Panc1 (cell line): ENCODE measurements at regions not wholly inside any gene's neighbourhood (a gene's known extent, or its start where the extent isn't known, plus 50 kb on each side); places are given as distances from the start of the nearest gene placed in this dataset.
"Not testable (repeated sequence)": the region's sequence is repeated elsewhere in the genome, so short reads cannot be mapped to it uniquely, and the experiment has no call there.

ENCODE experiments used
- ATAC-seq: fragments of 200-7000 bp; cut with Tn5 transposase; 2 replicates; pipeline ENCODE4 v1.9.1; 2020; ENCODE audit warnings: mild to moderate bottlenecking, moderate library complexity
- BruUV-seq: library from RNA; stranded (reverse); fragments of 400-500 nt; replicated peaks from 2 replicates; lab custom pipeline; 2021; lab: Mats Ljungman, UMichigan
- CTCF ChIA-PET: fragments of 300-600 bp; sonication (Branson Sonifier 250); formaldehyde crosslinking; loops from one replicate; lab custom pipeline; 2022; ENCODE audit warnings: antibody characterized with exemption; lab: Charles Lee
- POLR2A ChIA-PET: fragments of 300-600 bp; sonication (Branson Sonifier 250); formaldehyde crosslinking; loops from one replicate; lab custom pipeline; 2022; ENCODE audit warnings: antibody characterized with exemption; lab: Charles Lee
- DNase-seq: peaks from one replicate; pipeline ENCODE4 v3.0.0-alpha.2; 2010; ENCODE audit warnings: low read depth, low spot score
- H3K27ac ChIP-seq: 2 replicates; pipeline ENCODE4 v1.5.1; 2011; ENCODE audit warnings: mild to moderate bottlenecking, low read length, inconsistent platforms
- H3K27me3 ChIP-seq: fragments of 200-500 bp; sonication (Bioruptor generic); 2 replicates; pipeline ENCODE4 v1.6.0; 2014; ENCODE audit warnings: low read length, inconsistent platforms; ENCODE audit not compliant: control insufficient read depth, insufficient read depth
- H3K36me3 ChIP-seq: fragments of 200-500 bp; sonication (Bioruptor generic); 2 replicates; pipeline ENCODE4 v1.5.1; 2014; ENCODE audit warnings: inconsistent platforms, mild to moderate bottlenecking, low read length, moderate library complexity; ENCODE audit not compliant: control insufficient read depth, insufficient read depth
- H3K4me1 ChIP-seq: 2 replicates; pipeline ENCODE4 v1.5.1; 2011; ENCODE audit warnings: inconsistent platforms, mild to moderate bottlenecking, low read length, moderate library complexity; ENCODE audit not compliant: control insufficient read depth, insufficient read depth
- H3K4me3 ChIP-seq, 2 experiments: 2 replicates each; pipeline ENCODE4 v1.5.1; 2011 to 2012; ENCODE audit warnings: low read depth in 2 of 2, low read length in 2 of 2, mild to moderate bottlenecking in 2 of 2, inconsistent platforms in 1 of 2, moderate library complexity in 1 of 2
- H3K9me3 ChIP-seq: fragments of 200-500 bp; sonication (Bioruptor generic); 2 replicates; pipeline ENCODE4 v1.5.1; 2014; ENCODE audit warnings: low read depth, mild to moderate bottlenecking, inconsistent platforms, low read length, moderate library complexity; ENCODE audit not compliant: control insufficient read depth, insufficient read depth
- POLR2AphosphoS5 ChIP-seq: IDR thresholded peaks from 2 replicates; pipeline ENCODE4 v1.6.1; 2012; ENCODE audit warnings: mild to moderate bottlenecking, low read depth, low read length, moderate library complexity
- SIN3A ChIP-seq: IDR thresholded peaks from 2 replicates; pipeline ENCODE4 v1.6.1; 2012; ENCODE audit warnings: low read depth, mild to moderate bottlenecking, low read length, moderate library complexity, borderline replicate concordance; ENCODE audit not compliant: insufficient read depth
- TCF7L2 ChIP-seq: IDR thresholded peaks from 2 replicates; pipeline ENCODE4 v1.6.1; 2011; ENCODE audit warnings: mild to moderate bottlenecking, low read depth, low read length, inconsistent platforms
- in situ Hi-C: cut with HindIII; loops from 2 replicates; pipeline ENCODE4 v1.10.0; 2016; ENCODE audit warnings: low sequenced_read_pairs, low pct_unique_long_range_greater_than_20kb
- intact Hi-C: fragments of 100-400 bp; cut with micrococcal nuclease; formaldehyde crosslinking; loops from one replicate; pipeline ENCODE4 v1.10.0; 2022; ENCODE audit not compliant: unreplicated experiment
- TF ChIP-seq, protein P1 (sequence below): fragments of 450-650 bp; IDR thresholded peaks from 2 replicates; pipeline ENCODE4 v1.5.1; 2017; ENCODE audit warnings: mild to moderate bottlenecking
- TF ChIP-seq, protein P2 (sequence below), 2 experiments: IDR thresholded peaks; 2 replicates each; pipeline ENCODE4 v1.6.1; 2011 to 2012; ENCODE audit warnings: low read depth in 2 of 2, control low read depth in 1 of 2, low read length in 1 of 2, mild to moderate bottlenecking in 1 of 2, moderate library complexity in 1 of 2; ENCODE audit not compliant: insufficient read depth in 1 of 2

DNA sequence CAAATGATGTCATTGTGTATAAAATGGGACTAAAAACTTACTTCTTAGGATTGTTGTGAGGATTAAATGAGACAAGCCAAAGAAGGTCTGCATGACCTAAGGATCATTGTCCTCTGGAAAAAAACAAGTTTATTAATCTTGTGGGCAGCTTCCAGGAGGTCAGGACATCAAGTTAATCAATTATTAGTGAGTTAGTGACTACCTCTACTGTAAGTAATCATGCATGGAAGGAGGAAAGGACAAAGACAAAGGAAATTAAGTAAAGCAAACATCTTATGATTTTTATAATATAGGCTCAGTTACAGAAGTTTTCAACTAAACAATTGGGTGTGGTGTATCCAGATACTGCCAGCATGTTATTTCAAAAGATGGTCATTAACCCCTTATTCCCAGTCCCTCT, 129.3 kb upstream of the TUT7 start:
- no peaks in the 10 kb centered on the region for H3K36me3 ChIP-seq
- no peak for DNase-seq
- H3K27me3 ChIP-seq: no peaks in the 10 kb centered on the region
- no peaks in the 10 kb centered on the region for H3K4me1 ChIP-seq
- in situ Hi-C loops: no loop called here
- TF ChIP-seq SIN3A (no peak), TCF7L2 (no peak), POLR2AphosphoS5 (no peak)
- TF ChIP-seq, protein P1, sequence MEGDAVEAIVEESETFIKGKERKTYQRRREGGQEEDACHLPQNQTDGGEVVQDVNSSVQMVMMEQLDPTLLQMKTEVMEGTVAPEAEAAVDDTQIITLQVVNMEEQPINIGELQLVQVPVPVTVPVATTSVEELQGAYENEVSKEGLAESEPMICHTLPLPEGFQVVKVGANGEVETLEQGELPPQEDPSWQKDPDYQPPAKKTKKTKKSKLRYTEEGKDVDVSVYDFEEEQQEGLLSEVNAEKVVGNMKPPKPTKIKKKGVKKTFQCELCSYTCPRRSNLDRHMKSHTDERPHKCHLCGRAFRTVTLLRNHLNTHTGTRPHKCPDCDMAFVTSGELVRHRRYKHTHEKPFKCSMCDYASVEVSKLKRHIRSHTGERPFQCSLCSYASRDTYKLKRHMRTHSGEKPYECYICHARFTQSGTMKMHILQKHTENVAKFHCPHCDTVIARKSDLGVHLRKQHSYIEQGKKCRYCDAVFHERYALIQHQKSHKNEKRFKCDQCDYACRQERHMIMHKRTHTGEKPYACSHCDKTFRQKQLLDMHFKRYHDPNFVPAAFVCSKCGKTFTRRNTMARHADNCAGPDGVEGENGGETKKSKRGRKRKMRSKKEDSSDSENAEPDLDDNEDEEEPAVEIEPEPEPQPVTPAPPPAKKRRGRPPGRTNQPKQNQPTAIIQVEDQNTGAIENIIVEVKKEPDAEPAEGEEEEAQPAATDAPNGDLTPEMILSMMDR: no peak
- TF ChIP-seq, protein P2, sequence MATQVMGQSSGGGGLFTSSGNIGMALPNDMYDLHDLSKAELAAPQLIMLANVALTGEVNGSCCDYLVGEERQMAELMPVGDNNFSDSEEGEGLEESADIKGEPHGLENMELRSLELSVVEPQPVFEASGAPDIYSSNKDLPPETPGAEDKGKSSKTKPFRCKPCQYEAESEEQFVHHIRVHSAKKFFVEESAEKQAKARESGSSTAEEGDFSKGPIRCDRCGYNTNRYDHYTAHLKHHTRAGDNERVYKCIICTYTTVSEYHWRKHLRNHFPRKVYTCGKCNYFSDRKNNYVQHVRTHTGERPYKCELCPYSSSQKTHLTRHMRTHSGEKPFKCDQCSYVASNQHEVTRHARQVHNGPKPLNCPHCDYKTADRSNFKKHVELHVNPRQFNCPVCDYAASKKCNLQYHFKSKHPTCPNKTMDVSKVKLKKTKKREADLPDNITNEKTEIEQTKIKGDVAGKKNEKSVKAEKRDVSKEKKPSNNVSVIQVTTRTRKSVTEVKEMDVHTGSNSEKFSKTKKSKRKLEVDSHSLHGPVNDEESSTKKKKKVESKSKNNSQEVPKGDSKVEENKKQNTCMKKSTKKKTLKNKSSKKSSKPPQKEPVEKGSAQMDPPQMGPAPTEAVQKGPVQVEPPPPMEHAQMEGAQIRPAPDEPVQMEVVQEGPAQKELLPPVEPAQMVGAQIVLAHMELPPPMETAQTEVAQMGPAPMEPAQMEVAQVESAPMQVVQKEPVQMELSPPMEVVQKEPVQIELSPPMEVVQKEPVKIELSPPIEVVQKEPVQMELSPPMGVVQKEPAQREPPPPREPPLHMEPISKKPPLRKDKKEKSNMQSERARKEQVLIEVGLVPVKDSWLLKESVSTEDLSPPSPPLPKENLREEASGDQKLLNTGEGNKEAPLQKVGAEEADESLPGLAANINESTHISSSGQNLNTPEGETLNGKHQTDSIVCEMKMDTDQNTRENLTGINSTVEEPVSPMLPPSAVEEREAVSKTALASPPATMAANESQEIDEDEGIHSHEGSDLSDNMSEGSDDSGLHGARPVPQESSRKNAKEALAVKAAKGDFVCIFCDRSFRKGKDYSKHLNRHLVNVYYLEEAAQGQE (IDR thresholded peaks at IDR 0.05; ENCODE audit: insufficient read depth in 1 of 2, low read depth in 2 of 2, low read length in 1 of 2): no peak
- H3K9me3 ChIP-seq: no peaks in the 10 kb centered on the region
- H3K27ac ChIP-seq: no peak overlapping the region
- BruUV-seq: no TSS peak
- ATAC-seq: no peak
- H3K4me3 ChIP-seq: no peak overlapping the region
- ChIA-PET CTCF (no interaction called here), POLR2A (no interaction called here)
- intact Hi-C loops: no loop called here

DNA sequence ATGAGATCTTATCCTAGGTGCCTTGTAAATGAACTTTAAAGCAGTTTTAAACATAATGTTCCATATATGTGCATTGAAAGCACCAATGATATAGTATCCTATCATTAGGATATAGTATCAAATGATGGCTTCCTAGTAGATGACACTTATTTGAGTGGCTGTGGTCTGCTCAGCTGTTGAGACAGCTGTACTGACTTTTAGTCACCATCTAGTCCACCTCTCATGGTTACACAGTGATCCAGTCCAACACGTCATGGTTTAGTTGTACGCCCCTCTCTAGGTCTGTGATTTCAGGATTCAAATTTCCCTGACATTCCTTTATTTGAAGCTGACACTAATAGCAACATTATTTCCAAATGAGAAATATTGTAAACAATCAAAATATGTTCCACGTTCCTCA, 127.3 kb upstream of the TUT7 start:
- no peak for ATAC-seq
- ChIA-PET CTCF (no interaction called here), POLR2A (no interaction called here)
- in situ Hi-C loops: no loop called here
- DNase-seq: no peak
- H3K4me1 ChIP-seq: no peaks in the 10 kb centered on the region
- H3K27me3 ChIP-seq: no peaks in the 10 kb centered on the region
- no TSS peak for BruUV-seq
- H3K4me3 ChIP-seq: no peak overlapping the region
- intact Hi-C loops: no loop called here
- no peaks in the 10 kb centered on the region for H3K36me3 ChIP-seq
- TF ChIP-seq POLR2AphosphoS5 (no peak), SIN3A (no peak)
- TF ChIP-seq, protein P1: no peak
- H3K9me3 ChIP-seq: no peaks in the 10 kb centered on the region
- no peak overlapping the region for H3K27ac ChIP-seq

DNA sequence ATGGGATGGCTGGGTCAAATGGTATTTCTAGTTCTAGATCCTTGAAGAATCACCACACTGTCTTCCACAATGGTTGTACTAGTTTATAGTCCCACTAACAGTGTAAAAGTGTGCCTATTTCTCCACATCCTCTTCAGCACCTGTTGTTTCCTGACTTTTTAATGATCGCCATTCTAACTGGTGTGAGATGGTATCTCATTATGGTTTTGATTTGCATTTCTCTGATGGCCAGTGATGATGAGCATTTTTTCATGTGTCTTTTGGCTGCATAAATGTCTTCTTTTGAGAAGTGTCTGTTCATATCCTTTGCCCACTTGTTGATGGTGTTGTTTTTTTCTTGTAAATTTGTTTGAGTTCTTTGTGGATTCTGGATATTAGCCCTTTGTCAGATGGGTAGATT, 121.0 kb upstream of the TUT7 start:
- ATAC-seq, in situ Hi-C loops, CTCF ChIA-PET, H3K27ac ChIP-seq, H3K4me3 ChIP-seq, H3K36me3 ChIP-seq, H3K27me3 ChIP-seq, H3K9me3 ChIP-seq, BruUV-seq, DNase-seq, intact Hi-C loops, POLR2A ChIA-PET, H3K4me1 ChIP-seq: not testable (repeated sequence)
